ENCODE measurements at regions not wholly inside any gene's neighbourhood (a gene's known extent, or its start where the extent isn't known, plus 50 kb on each side); places are given as distances from the start of the nearest gene placed in this dataset.

GRCh38 chr4:19883841-19884240, 367.9 kb upstream of the SLIT2 start:
- no peak for DNase-seq (ENCODE audit: low spot score)

GRCh38 chr4:19880206-19880605, 371.5 kb upstream of the SLIT2 start:
- peak; percentile 2 for DNase-seq (ENCODE audit: low spot score)

- no peak for DNase-seq (ENCODE audit: low spot score)
Observed at GRCh38 chr4:19879330-19879729, 372.4 kb upstream of the SLIT2 start.

GRCh38 chr4:19857991-19858390, 393.7 kb upstream of the SLIT2 start:
- no peak for DNase-seq (ENCODE audit: low spot score)

- no peak for DNase-seq (ENCODE audit: low spot score)
Observed at GRCh38 chr4:19857380-19857779, 394.3 kb upstream of the SLIT2 start.

GRCh38 chr4:19850909-19851308, 400.8 kb upstream of the SLIT2 start:
- DNase-seq (ENCODE audit: low spot score), result peak; percentile 10

- DNase-seq (ENCODE audit: low spot score), result no peak
Observed at GRCh38 chr4:19844446-19844845, 407.3 kb upstream of the SLIT2 start.

- no peak for DNase-seq (ENCODE audit: low spot score)
Observed at GRCh38 chr4:19842471-19842870, 409.2 kb upstream of the SLIT2 start.

GRCh38 chr4:19838858-19839257, 412.8 kb upstream of the SLIT2 start:
- no peak for DNase-seq (ENCODE audit: low spot score)

- DNase-seq (ENCODE audit: low spot score), result no peak
Observed at GRCh38 chr4:19835429-19835828, 416.3 kb upstream of the SLIT2 start.

- DNase-seq (ENCODE audit: low spot score), result no peak
Observed at GRCh38 chr4:19832411-19832810, 419.3 kb upstream of the SLIT2 start.

GRCh38 chr4:19831644-19832285, 419.9 kb upstream of the SLIT2 start:
- no peak for DNase-seq (ENCODE audit: low spot score)

- no peak for DNase-seq (ENCODE audit: low spot score)
Observed at GRCh38 chr4:19829101-19829500, 422.6 kb upstream of the SLIT2 start.

- DNase-seq (ENCODE audit: low spot score), result no peak
Observed at GRCh38 chr4:19823781-19824180, 427.9 kb upstream of the SLIT2 start.

GRCh38 chr4:19819737-19820136, 432.0 kb upstream of the SLIT2 start:
- DNase-seq (ENCODE audit: low spot score), result no peak

GRCh38 chr4:19809989-19810388, 441.7 kb upstream of the SLIT2 start:
- no peak for DNase-seq (ENCODE audit: low spot score)

GRCh38 chr4:19807505-19807904, 444.2 kb upstream of the SLIT2 start:
- DNase-seq (ENCODE audit: low spot score), result no peak

GRCh38 chr4:19806865-19807264, 444.8 kb upstream of the SLIT2 start:
- no peak for DNase-seq (ENCODE audit: low spot score)

- no peak for DNase-seq (ENCODE audit: low spot score)
Observed at GRCh38 chr4:19803406-19803805, 448.3 kb upstream of the SLIT2 start.

- no peak for DNase-seq (ENCODE audit: low spot score)
Observed at GRCh38 chr4:19793831-19794230, 457.9 kb upstream of the SLIT2 start.

GRCh38 chr4:19791422-19792123, 460.1 kb upstream of the SLIT2 start:
- DNase-seq (ENCODE audit: low spot score), result no peak

- no peak for DNase-seq (ENCODE audit: low spot score)
Observed at GRCh38 chr4:19786616-19787015, 465.1 kb upstream of the SLIT2 start.

GRCh38 chr4:19783667-19784223, 468.0 kb upstream of the SLIT2 start:
- no peak for DNase-seq (ENCODE audit: low spot score)

GRCh38 chr4:19780871-19781270, 470.8 kb upstream of the SLIT2 start:
- no peak for DNase-seq (ENCODE audit: low spot score)
